ENCODE measurements at regions not wholly inside any gene's neighbourhood (a gene's known extent, or its start where the extent isn't known, plus 50 kb on each side); places are given as distances from the start of the nearest gene placed in this dataset.

- Histone ChIP-seq H2BK15ac (ENCODE audit: low read length) (no peak overlapping the region), H2BK12ac (ENCODE audit: low read depth, low read length) (no peak overlapping the region), H2BK120ac (replicated peaks; ENCODE audit: low read depth, low read length) (no peak overlapping the region), H3K27me3 (replicated peaks in 1 of 4; ENCODE audit: control insufficient read depth in 3 of 4, extremely low read depth in 1 of 4, insufficient read depth in 3 of 4, low read length in 3 of 4) (no peaks in the 10 kb centered on the region), H3K23ac (ENCODE audit: insufficient read length) (no peak overlapping the region), H3K23me2 (ENCODE audit: low read depth, low read length) (no peaks in the 10 kb centered on the region), H4K5ac (ENCODE audit: insufficient read length, low read depth, low read length) (no peak overlapping the region), H2AFZ (ENCODE audit: low read length) (no peak overlapping the region), H3K9ac (replicated peaks in 1 of 4; ENCODE audit: extremely low read depth in 1 of 4, low read depth in 3 of 4, low read length in 3 of 4) (no peak overlapping the region), H3K79me1 (ENCODE audit: low read depth, low read length) (no peaks in the 10 kb centered on the region), H3K4me2 (ENCODE audit: insufficient read depth in 1 of 2, low read depth in 2 of 2, low read length in 2 of 2) (no peak overlapping the region), H4K8ac (ENCODE audit: extremely low read depth, insufficient read depth, low read length) (no peak overlapping the region), H3K18ac (ENCODE audit: extremely low read depth, low read length) (no peak overlapping the region), H2BK5ac (ENCODE audit: low read depth, low read length) (no peak overlapping the region), H3K9me3 (ENCODE audit: insufficient read depth in 2 of 2, low read depth in 1 of 2, low read length in 1 of 2) (no peaks in the 10 kb centered on the region), H3K4me3 (ENCODE audit: extremely low read depth in 1 of 4, insufficient read depth in 2 of 4, low read depth in 3 of 4, low read length in 4 of 4) (no peak overlapping the region), H3K36me3 (ENCODE audit: control insufficient read depth in 2 of 4, insufficient read depth in 4 of 4, low read length in 3 of 4) (no peaks in the 10 kb centered on the region), H3K4ac (replicated peaks; ENCODE audit: insufficient read length, low read depth, low read length) (no peak overlapping the region), H2AK5ac (ENCODE audit: low read depth, low read length) (no peak overlapping the region), H4K91ac (replicated peaks; ENCODE audit: insufficient read length, low read length) (no peak overlapping the region), H3K27ac (ENCODE audit: low read depth, low read length) (no peak overlapping the region), H3K14ac (ENCODE audit: insufficient read length) (no peak overlapping the region), H2BK20ac (ENCODE audit: low read length) (no peak overlapping the region), H4K20me1 (replicated peaks in 1 of 2; ENCODE audit: control insufficient read depth in 1 of 2, insufficient read depth in 2 of 2, low read length in 2 of 2) (no peaks in the 10 kb centered on the region), H3K79me2 (ENCODE audit: control insufficient read depth in 1 of 2, insufficient read depth in 2 of 2, low read length in 2 of 2) (no peaks in the 10 kb centered on the region), H3K56ac (replicated peaks; ENCODE audit: insufficient read length, low read depth, low read length) (no peak overlapping the region), H3K4me1 (replicated peaks in 1 of 4; ENCODE audit: control insufficient read depth in 3 of 4, insufficient read depth in 4 of 4, low read length in 3 of 4) (no peaks in the 10 kb centered on the region)
- no peak for DNase-seq (ENCODE audit: low read depth in 1 of 2, low spot score in 2 of 2)
- POLR2A ChIA-PET (ENCODE audit: partially characterized antibody), result no interaction called here
- 97% methylated on average over 3 of the region's 3 CpGs; no CpG with 5 or more reads in 1 of the 2 experiments for WGBS, 2 experiments (ENCODE audit: extremely low coverage in 1 of 2, insufficient coverage in 1 of 2, insufficient read length in 1 of 2, insufficient replicate concordance in 2 of 2, low coverage in 1 of 2, low lambda C conversion rate in 2 of 2, missing lambda C conversion rate in 1 of 2)
- TF ChIP-seq FOSL1 (IDR thresholded peaks at IDR 0.05; ENCODE audit: insufficient read depth, low read depth, low read length) (no peak), RXRA (IDR thresholded peaks at IDR 0.05; ENCODE audit: insufficient read depth, low read depth, low read length) (no peak), ATF2 (IDR thresholded peaks at IDR 0.05; ENCODE audit: low read length) (no peak), ATF3 (IDR thresholded peaks at IDR 0.05; ENCODE audit: insufficient read depth, low read depth, low read length) (no peak)
- CTCF ChIA-PET (ENCODE audit: partially characterized antibody), result interaction anchor here (1.1 kb wide), 1 partner anchor 185 kb away, joined by 3 read pairs; no protein-coding TSS in a partner anchor
- no peak for FAIRE-seq
Measured at GRCh38 chr2:154960802-154961583, 262.5 kb downstream of the KCNJ3 start.

Data from H1 (cell line).